ENCODE measurements at regions not wholly inside any gene's neighbourhood (a gene's known extent, or its start where the extent isn't known, plus 50 kb on each side); places are given as distances from the start of the nearest gene placed in this dataset.

DNA sequence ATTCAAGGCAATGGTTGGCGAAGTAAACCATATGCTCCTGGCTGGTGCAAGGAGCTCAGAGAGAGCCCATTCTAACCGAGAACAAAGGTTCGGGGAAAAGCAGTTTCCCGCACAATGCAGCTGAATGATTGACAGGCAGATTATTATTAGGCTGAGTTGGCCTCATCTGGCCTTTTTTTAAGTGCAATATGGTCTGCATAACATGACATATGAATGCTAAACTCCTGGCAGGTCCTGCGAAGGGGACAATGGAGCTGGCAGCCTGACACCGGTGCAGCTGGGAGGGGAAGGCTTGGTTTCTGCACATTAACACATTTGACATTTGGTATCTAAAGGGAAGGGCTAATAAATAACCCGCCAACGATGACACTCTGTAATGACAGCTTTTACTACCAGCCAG is 92.0 kb downstream of the MIS18A start:
- no peak for TF ChIP-seq POLR2A (IDR thresholded peaks at IDR 0.05; ENCODE audit: low read length)
- no peak for TF ChIP-seq GATA1 (IDR thresholded peaks at IDR 0.05; ENCODE audit: low read depth, low read length)

All from erythroblast (primary cell).